ENCODE measurements at regions not wholly inside any gene's neighbourhood (a gene's known extent, or its start where the extent isn't known, plus 50 kb on each side); places are given as distances from the start of the nearest gene placed in this dataset.

GRCh38 chr5:50967563-50968355 is 301.3 kb downstream of the PARP8 start:
- TF ChIP-seq EP300 (IDR thresholded peaks at IDR 0.05) (no peak), POLR2A (IDR thresholded peaks at IDR 0.05) (no peak), CTCF (IDR thresholded peaks at IDR 0.05) (no peak)
- intact Hi-C loops (cut with DNase I): no loop called here
- Histone ChIP-seq H3K9me3 (no peaks in the 10 kb centered on the region), H3K4me1 (ENCODE audit: insufficient read depth) (peaks cover 5% of the 10 kb centered on the region), H3K4me3 (peak overlapping the region; percentile 22), H3K27me3 (no peaks in the 10 kb centered on the region), H3K36me3 (no peaks in the 10 kb centered on the region), H3K27ac (no peak overlapping the region)
- no peak for DNase-seq
- WGBS, 3 donors: 5 to 6% (median 5%) methylated on average over 22 of the region's 22 CpGs

GRCh38 chr5:50968356-50969149 is 302.1 kb downstream of the PARP8 start:
- intact Hi-C loops (cut with DNase I): no loop called here
- Histone ChIP-seq H3K36me3 (no peaks in the 10 kb centered on the region), H3K4me1 (ENCODE audit: insufficient read depth) (peaks cover 5% of the 10 kb centered on the region), H3K27me3 (no peaks in the 10 kb centered on the region), H3K27ac (no peak overlapping the region), H3K9me3 (no peaks in the 10 kb centered on the region), H3K4me3 (no peak overlapping the region)
- no peak for DNase-seq
- 9 to 11% (median 10%) methylated on average over 23 of the region's 23 CpGs for WGBS, 3 donors
- no peak for TF ChIP-seq CTCF (IDR thresholded peaks at IDR 0.05)
- TF ChIP-seq POLR2A (IDR thresholded peaks at IDR 0.05): no peak
- TF ChIP-seq EP300 (IDR thresholded peaks at IDR 0.05): no peak

GRCh38 chr5:50969151-50970031 is 303.0 kb downstream of the PARP8 start:
- TF ChIP-seq CTCF (IDR thresholded peaks at IDR 0.05): no peak
- H3K4me1 ChIP-seq (ENCODE audit: insufficient read depth): peaks cover 5% of the 10 kb centered on the region
- 2 to 4% (median 3%) methylated on average over 60 of the region's 60 CpGs for WGBS, 3 donors
- H3K4me3 ChIP-seq: no peak overlapping the region
- H3K27me3 ChIP-seq: no peaks in the 10 kb centered on the region
- DNase-seq: no peak
- intact Hi-C loops (cut with DNase I): no loop called here
- H3K36me3 ChIP-seq: no peaks in the 10 kb centered on the region
- no peak overlapping the region for H3K27ac ChIP-seq
- H3K9me3 ChIP-seq: no peaks in the 10 kb centered on the region

GRCh38 chr5:50975840-50976239 is 309.4 kb downstream of the PARP8 start:
- TF ChIP-seq EP300 (IDR thresholded peaks at IDR 0.05): no peak
- no peak for TF ChIP-seq CTCF (IDR thresholded peaks at IDR 0.05)
- no peak for TF ChIP-seq POLR2A (IDR thresholded peaks at IDR 0.05)
- intact Hi-C loops (cut with DNase I): no loop called here
- DNase-seq: no peak
- Histone ChIP-seq H3K36me3 (no peaks in the 10 kb centered on the region), H3K27me3 (no peaks in the 10 kb centered on the region), H3K27ac (no peak overlapping the region), H3K4me1 (ENCODE audit: insufficient read depth) (no peaks in the 10 kb centered on the region), H3K9me3 (no peaks in the 10 kb centered on the region), H3K4me3 (no peak overlapping the region)
- 72 to 81% (median 80%) methylated on average over 2 of the region's 2 CpGs for WGBS, 3 donors

Data from ovary (tissue), 7 donors.